Transverse colon (tissue), 3 donors: ENCODE measurements at regions not wholly inside any gene's neighbourhood (a gene's known extent, or its start where the extent isn't known, plus 50 kb on each side); places are given as distances from the start of the nearest gene placed in this dataset.

Experiments used
- POLR2A ChIP-seq: fragments of 450-650 bp; IDR thresholded peaks from one replicate; pipeline ENCODE4 v1.6.1; 2016; ENCODE audit warnings: antibody characterized with exemption, mild to moderate bottlenecking, moderate library complexity
- TF ChIP-seq, protein P1 (sequence below), 5 experiments: fragments of 200-600 bp in 3 of 5; fragments of 450-650 bp in 2 of 5; sonication (generic) in 3 of 5; IDR thresholded peaks; 1 replicate in 2 of 5; 2 replicates in 3 of 5; pipeline ENCODE4 v1.5.1; 2016 to 2017; ENCODE audit warnings: antibody characterized with exemption in 5 of 5, inconsistent platforms in 3 of 5, mild to moderate bottlenecking in 2 of 5, moderate library complexity in 1 of 5

DNA sequence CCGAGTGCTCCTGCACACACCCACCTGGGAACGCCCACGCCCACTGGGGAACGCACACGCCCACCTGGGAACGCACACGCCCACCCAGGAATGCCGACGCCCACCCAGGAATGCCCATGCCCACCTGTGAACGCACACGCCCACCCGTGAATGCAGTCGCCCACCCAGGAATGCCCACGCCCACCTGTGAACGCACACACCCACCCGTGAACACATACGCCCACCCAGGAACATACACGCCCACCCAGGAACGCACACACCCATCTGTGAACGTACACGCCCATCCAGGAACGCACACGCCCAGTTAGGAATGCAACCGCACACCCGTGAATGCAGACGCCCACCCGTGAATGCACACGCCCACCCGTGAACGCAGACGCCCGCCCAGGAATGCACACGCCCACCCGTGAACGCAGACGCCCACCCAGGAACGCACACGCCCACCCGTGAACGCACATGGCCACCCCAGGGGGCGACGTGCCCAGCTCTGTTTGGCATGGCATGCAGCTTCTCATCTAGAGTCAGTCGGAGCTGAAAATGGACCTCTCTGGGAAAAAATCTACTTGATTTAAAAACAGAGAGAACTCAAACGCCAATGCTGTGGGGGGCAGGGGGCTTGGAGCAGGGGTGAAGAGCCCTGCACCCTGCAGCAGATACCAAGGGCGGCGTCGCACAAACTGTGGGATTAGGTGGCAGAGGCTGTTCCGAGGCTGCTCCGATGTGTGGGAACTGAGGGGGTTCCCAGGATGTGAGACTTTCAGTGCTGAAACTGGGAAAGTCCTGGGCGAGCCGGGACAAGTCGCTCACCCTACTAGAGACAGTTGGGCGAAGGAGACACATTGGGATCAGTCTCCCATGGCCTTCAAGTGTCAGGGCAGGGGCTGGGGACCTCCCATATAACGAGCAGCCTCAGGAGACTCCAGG is 83.3 kb downstream of the MYEOV start:
- TF ChIP-seq POLR2A: no peak
- TF ChIP-seq, protein P1, sequence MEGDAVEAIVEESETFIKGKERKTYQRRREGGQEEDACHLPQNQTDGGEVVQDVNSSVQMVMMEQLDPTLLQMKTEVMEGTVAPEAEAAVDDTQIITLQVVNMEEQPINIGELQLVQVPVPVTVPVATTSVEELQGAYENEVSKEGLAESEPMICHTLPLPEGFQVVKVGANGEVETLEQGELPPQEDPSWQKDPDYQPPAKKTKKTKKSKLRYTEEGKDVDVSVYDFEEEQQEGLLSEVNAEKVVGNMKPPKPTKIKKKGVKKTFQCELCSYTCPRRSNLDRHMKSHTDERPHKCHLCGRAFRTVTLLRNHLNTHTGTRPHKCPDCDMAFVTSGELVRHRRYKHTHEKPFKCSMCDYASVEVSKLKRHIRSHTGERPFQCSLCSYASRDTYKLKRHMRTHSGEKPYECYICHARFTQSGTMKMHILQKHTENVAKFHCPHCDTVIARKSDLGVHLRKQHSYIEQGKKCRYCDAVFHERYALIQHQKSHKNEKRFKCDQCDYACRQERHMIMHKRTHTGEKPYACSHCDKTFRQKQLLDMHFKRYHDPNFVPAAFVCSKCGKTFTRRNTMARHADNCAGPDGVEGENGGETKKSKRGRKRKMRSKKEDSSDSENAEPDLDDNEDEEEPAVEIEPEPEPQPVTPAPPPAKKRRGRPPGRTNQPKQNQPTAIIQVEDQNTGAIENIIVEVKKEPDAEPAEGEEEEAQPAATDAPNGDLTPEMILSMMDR (IDR thresholded peaks at IDR 0.05): no peak
